Ectodermal cell (in vitro differentiated cells): ENCODE measurements at regions not wholly inside any gene's neighbourhood (a gene's known extent, or its start where the extent isn't known, plus 50 kb on each side); places are given as distances from the start of the nearest gene placed in this dataset.

ENCODE experiments used
- H3K27ac ChIP-seq: 2 replicates; pipeline ENCODE4 v1.7.0; 2013; ENCODE audit warnings: mild to moderate bottlenecking, low read depth, low read length; ENCODE audit not compliant: insufficient read depth, poor library complexity, severe bottlenecking
- H3K27me3 ChIP-seq: 2 replicates; pipeline ENCODE4 v1.7.0; 2013; ENCODE audit warnings: mild to moderate bottlenecking, low read length; ENCODE audit not compliant: insufficient read depth, control insufficient read depth, poor library complexity, severe bottlenecking
- H3K36me3 ChIP-seq: one replicate; pipeline ENCODE4 v1.7.0; 2013; ENCODE audit warnings: low read length; ENCODE audit not compliant: control insufficient read depth, insufficient read depth
- H3K4me1 ChIP-seq: one replicate; pipeline ENCODE4 v1.7.0; 2013; ENCODE audit warnings: low read length; ENCODE audit not compliant: control insufficient read depth, insufficient read depth
- H3K4me3 ChIP-seq: 2 replicates; pipeline ENCODE4 v1.7.0; 2013; ENCODE audit warnings: low read depth, low read length, control low read depth; ENCODE audit not compliant: insufficient read depth
- H3K9me3 ChIP-seq: 2 replicates; pipeline ENCODE4 v1.7.0; 2013; ENCODE audit warnings: mild to moderate bottlenecking, low read length, moderate library complexity; ENCODE audit not compliant: control insufficient read depth
- WGBS, 2 experiments: methylation state at CpG; one replicate each; pipeline ENCODE4 v1.1.7; 2013; ENCODE audit warnings: missing lambda C conversion rate in 2 of 2; 5-methylcytosine and 5-hydroxymethylcytosine counted together

GRCh38 chr21:40972151-40972550 lies 125.2 kb upstream of the DSCAM start:
- Histone ChIP-seq H3K4me1 (no peaks in the 10 kb centered on the region), H3K9me3 (no peaks in the 10 kb centered on the region), H3K27ac (no peak overlapping the region), H3K4me3 (no peak overlapping the region), H3K36me3 (no peaks in the 10 kb centered on the region), H3K27me3 (no peaks in the 10 kb centered on the region)
- 91 to 95% methylated on average over 1 to 2 of the region's 2 CpGs for WGBS, 2 experiments

GRCh38 chr21:40976198-40977109 lies 129.5 kb upstream of the DSCAM start:
- H3K9me3 ChIP-seq: no peaks in the 10 kb centered on the region
- no peaks in the 10 kb centered on the region for H3K4me1 ChIP-seq
- H3K27ac ChIP-seq: no peak overlapping the region
- H3K36me3 ChIP-seq: no peaks in the 10 kb centered on the region
- H3K27me3 ChIP-seq: no peaks in the 10 kb centered on the region
- H3K4me3 ChIP-seq: no peak overlapping the region

- H3K9me3 ChIP-seq: no peaks in the 10 kb centered on the region
- H3K36me3 ChIP-seq: no peaks in the 10 kb centered on the region
- 93 to 100% methylated on average over 2 of the region's 4 CpGs for WGBS, 2 experiments
These were observed 138.4 kb upstream of the DSCAM start for GRCh38 chr21:40985370-40985769.

GRCh38 chr21:40990366-40990765 lies 143.4 kb upstream of the DSCAM start:
- H3K4me1 ChIP-seq: no peaks in the 10 kb centered on the region
- no peaks in the 10 kb centered on the region for H3K9me3 ChIP-seq
- no peak overlapping the region for H3K27ac ChIP-seq
- no peak overlapping the region for H3K4me3 ChIP-seq
- WGBS, 2 experiments: 89 to 91% methylated on average over 2 of the region's 2 CpGs
- no peaks in the 10 kb centered on the region for H3K27me3 ChIP-seq
- H3K36me3 ChIP-seq: no peaks in the 10 kb centered on the region

More at GRCh38 chr21:40985370-40985769, 138.4 kb upstream of the DSCAM start:
- no peaks in the 10 kb centered on the region for H3K4me1 ChIP-seq
- no peaks in the 10 kb centered on the region for H3K27me3 ChIP-seq
- no peak overlapping the region for H3K4me3 ChIP-seq
- no peak overlapping the region for H3K27ac ChIP-seq

GRCh38 chr21:40997831-40998230 lies 150.9 kb upstream of the DSCAM start:
- Histone ChIP-seq H3K36me3 (no peaks in the 10 kb centered on the region), H3K9me3 (no peaks in the 10 kb centered on the region), H3K27ac (no peak overlapping the region), H3K4me1 (no peaks in the 10 kb centered on the region), H3K4me3 (no peak overlapping the region), H3K27me3 (no peaks in the 10 kb centered on the region)
- WGBS, 2 experiments: 94 to 95% methylated on average over 3 of the region's 3 CpGs

- no peaks in the 10 kb centered on the region for H3K4me1 ChIP-seq
- WGBS, 2 experiments: no CpG with 5 or more reads among the region's 1 CpG
- no peaks in the 10 kb centered on the region for H3K27me3 ChIP-seq
- no peaks in the 10 kb centered on the region for H3K36me3 ChIP-seq
- no peak overlapping the region for H3K27ac ChIP-seq
- H3K4me3 ChIP-seq: no peak overlapping the region
- H3K9me3 ChIP-seq: no peaks in the 10 kb centered on the region
These were observed 153.9 kb upstream of the DSCAM start for GRCh38 chr21:41000838-41001237.

GRCh38 chr21:41006636-41007035 lies 159.7 kb upstream of the DSCAM start:
- Histone ChIP-seq H3K9me3 (no peaks in the 10 kb centered on the region), H3K27me3 (no peaks in the 10 kb centered on the region), H3K27ac (no peak overlapping the region), H3K4me3 (no peak overlapping the region), H3K36me3 (no peaks in the 10 kb centered on the region), H3K4me1 (no peaks in the 10 kb centered on the region)
- 94 to 96% methylated on average over 6 of the region's 6 CpGs for WGBS, 2 experiments

- Histone ChIP-seq H3K27ac (no peak overlapping the region), H3K4me3 (no peak overlapping the region), H3K4me1 (no peaks in the 10 kb centered on the region), H3K27me3 (no peaks in the 10 kb centered on the region), H3K36me3 (no peaks in the 10 kb centered on the region), H3K9me3 (no peaks in the 10 kb centered on the region)
- WGBS, 2 experiments: 92 to 93% methylated on average over 6 of the region's 6 CpGs
These were observed 159.6 kb upstream of the BACE2 start for GRCh38 chr21:41008351-41008750.

GRCh38 chr21:41008974-41009373 lies 159.0 kb upstream of the BACE2 start:
- Histone ChIP-seq H3K9me3 (no peaks in the 10 kb centered on the region), H3K27me3 (no peaks in the 10 kb centered on the region), H3K36me3 (no peaks in the 10 kb centered on the region), H3K4me1 (no peaks in the 10 kb centered on the region), H3K27ac (no peak overlapping the region), H3K4me3 (no peak overlapping the region)
- WGBS, 2 experiments: 81 to 83% methylated on average over 9 of the region's 9 CpGs

GRCh38 chr21:41009398-41010100 lies 158.4 kb upstream of the BACE2 start:
- no peaks in the 10 kb centered on the region for H3K36me3 ChIP-seq

More at GRCh38 chr21:41009398-41010100, 158.4 kb upstream of the BACE2 start:
- whole genome bisulfite sequencing, 2 experiments: 94 to 97% methylated on average over 5 of the region's 5 CpGs
- Histone ChIP-seq H3K27ac (no peak overlapping the region), H3K27me3 (no peaks in the 10 kb centered on the region), H3K9me3 (no peaks in the 10 kb centered on the region), H3K4me1 (no peaks in the 10 kb centered on the region), H3K4me3 (no peak overlapping the region)
